ENCODE measurements at regions not wholly inside any gene's neighbourhood (a gene's known extent, or its start where the extent isn't known, plus 50 kb on each side); places are given as distances from the start of the nearest gene placed in this dataset.

DNA sequence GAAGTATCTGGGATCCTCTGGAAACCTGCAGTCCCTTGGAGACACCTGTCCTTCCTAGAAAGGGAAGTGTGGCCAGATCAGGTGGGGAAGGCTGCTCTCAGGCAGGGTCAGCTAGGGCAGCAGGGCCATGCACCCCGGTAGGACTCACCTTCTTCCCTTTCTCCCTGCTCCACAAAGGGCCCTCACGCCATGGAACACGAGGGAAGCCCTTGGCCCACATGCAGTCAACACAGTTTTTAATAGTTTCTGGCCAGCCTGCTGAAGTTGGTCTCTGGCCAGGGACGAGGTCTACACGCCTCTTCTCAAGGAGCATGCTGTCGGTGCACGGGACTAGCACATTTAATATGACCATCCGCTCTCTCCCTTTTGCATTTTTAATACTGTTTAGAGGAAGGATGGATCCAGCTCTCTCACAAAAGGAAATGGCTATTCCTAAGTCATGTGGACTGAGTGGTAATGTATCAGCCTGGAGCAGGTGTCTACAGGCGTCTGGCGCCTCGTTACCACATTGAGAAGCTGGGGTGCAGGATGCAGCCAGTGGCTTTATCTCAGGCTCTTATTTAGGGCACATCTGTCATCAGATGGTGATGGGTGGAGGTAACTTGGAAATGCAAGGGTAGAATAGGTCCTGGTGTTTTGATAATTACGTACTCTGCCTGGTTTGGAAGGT, 153.9 kb downstream of the KLF13 start:
- no peaks in the 10 kb centered on the region for H3K36me3 ChIP-seq
- peaks cover 2% of the 10 kb centered on the region for H3K27me3 ChIP-seq (replicated peaks; ENCODE audit: insufficient read depth)
- no peak for TF ChIP-seq POLR2AphosphoS5 (IDR thresholded peaks at IDR 0.05)
- TF ChIP-seq, protein P1, sequence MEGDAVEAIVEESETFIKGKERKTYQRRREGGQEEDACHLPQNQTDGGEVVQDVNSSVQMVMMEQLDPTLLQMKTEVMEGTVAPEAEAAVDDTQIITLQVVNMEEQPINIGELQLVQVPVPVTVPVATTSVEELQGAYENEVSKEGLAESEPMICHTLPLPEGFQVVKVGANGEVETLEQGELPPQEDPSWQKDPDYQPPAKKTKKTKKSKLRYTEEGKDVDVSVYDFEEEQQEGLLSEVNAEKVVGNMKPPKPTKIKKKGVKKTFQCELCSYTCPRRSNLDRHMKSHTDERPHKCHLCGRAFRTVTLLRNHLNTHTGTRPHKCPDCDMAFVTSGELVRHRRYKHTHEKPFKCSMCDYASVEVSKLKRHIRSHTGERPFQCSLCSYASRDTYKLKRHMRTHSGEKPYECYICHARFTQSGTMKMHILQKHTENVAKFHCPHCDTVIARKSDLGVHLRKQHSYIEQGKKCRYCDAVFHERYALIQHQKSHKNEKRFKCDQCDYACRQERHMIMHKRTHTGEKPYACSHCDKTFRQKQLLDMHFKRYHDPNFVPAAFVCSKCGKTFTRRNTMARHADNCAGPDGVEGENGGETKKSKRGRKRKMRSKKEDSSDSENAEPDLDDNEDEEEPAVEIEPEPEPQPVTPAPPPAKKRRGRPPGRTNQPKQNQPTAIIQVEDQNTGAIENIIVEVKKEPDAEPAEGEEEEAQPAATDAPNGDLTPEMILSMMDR (IDR thresholded peaks at IDR 0.05): no peak
- TF ChIP-seq POLR2A (IDR thresholded peaks at IDR 0.05): no peak
- H3K9me3 ChIP-seq: no peaks in the 10 kb centered on the region
- intact Hi-C loops (cut with DNase I): loop anchor here (10.0 kb wide), 1 partner anchor 116 kb away; no protein-coding TSS in a partner anchor
- no peak for DNase-seq (ENCODE audit: low spot score)
- no peak overlapping the region for H3K4me3 ChIP-seq
- no peaks in the 10 kb centered on the region for H3K4me1 ChIP-seq (replicated peaks)
- WGBS: 53% methylated on average over 12 of the region's 12 CpGs
- H3K27ac ChIP-seq: no peak overlapping the region

DNA sequence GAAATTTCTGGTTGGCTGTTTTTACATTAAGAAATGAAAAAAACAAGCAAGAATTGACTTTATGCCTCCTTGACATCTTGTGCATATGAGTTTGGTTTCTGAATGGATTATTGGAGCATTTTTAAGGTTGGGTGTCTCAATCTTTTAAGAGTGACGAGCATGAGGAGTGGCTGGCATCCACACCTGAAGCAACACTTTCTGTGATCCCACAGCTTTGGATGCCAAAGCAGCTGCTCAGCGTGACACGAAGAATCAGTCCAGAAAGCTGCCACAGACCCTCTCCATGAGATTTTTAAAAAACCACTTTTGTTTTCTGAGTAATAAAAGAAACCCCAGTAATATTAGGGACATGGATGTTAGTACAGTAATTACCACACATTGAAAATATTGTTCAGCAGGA, 154.5 kb downstream of the KLF13 start:
- no peak for DNase-seq (ENCODE audit: low spot score)
- 86% methylated on average over 3 of the region's 3 CpGs for WGBS
- H3K4me3 ChIP-seq: no peak overlapping the region

DNA sequence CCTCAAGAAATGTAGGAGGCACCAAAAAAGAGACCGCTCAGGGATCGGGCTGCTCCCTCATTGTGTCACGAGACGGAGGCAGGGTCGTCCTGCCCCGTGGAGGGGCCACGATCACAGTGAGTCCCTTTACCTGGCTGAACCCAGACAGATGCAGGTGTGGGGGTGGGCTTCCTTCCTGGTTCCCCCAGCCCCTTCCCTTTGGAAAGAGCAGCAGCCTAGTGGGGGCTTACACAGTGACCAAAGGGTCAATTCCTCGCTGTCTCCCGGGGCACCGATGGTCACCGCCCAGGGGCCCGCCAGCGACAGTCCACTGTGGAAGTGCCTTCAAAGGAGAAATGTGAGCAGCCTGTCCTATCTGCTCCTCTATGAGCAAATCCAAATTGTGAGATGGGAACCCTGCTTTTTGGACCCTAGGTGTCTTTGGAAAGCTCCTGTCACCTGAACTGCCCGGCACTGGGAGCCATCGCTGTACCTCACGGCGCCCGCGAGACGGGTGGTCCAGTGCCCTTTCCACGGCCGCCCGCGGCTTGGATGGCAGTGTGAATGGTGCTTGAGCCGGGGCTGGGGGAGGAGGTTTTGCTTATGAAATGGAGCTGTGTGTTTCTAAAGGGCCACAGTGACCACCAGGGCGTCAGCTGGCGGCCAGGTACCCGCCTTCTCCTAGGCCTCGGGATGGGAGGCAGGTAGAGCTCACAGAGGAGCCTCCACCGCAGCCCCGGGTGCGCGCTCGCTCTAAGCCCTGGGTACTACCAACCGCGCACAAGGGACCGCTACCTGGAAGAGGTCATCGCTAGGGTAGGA, 155.7 kb downstream of the KLF13 start:
- H3K9me3 ChIP-seq: no peaks in the 10 kb centered on the region
- TF ChIP-seq POLR2A (IDR thresholded peaks at IDR 0.05): no peak
- TF ChIP-seq POLR2AphosphoS5 (IDR thresholded peaks at IDR 0.05): no peak
- no peak overlapping the region for H3K27ac ChIP-seq
- WGBS: 96% methylated on average over 38 of the region's 38 CpGs
- H3K4me1 ChIP-seq (replicated peaks): no peaks in the 10 kb centered on the region
- H3K27me3 ChIP-seq (replicated peaks; ENCODE audit: insufficient read depth): peaks cover 2% of the 10 kb centered on the region
- intact Hi-C loops (cut with DNase I): loop anchor here (10.0 kb wide), 1 partner anchor 118 kb away; no protein-coding TSS in a partner anchor
- no peak overlapping the region for H3K4me3 ChIP-seq
- no peak for DNase-seq (ENCODE audit: low spot score)
- H3K36me3 ChIP-seq: no peaks in the 10 kb centered on the region

More for the DNA sequence above, 154.5 kb downstream of the KLF13 start:
- Histone ChIP-seq H3K9me3 (no peaks in the 10 kb centered on the region), H3K27ac (no peak overlapping the region), H3K27me3 (replicated peaks; ENCODE audit: insufficient read depth) (peaks cover 2% of the 10 kb centered on the region), H3K4me1 (replicated peaks) (no peaks in the 10 kb centered on the region), H3K36me3 (no peaks in the 10 kb centered on the region)
- TF ChIP-seq, protein P1 (IDR thresholded peaks at IDR 0.05): no peak
- TF ChIP-seq POLR2AphosphoS5 (IDR thresholded peaks at IDR 0.05) (no peak), POLR2A (IDR thresholded peaks at IDR 0.05) (no peak)
- intact Hi-C loops (cut with DNase I): loop anchor here (10.0 kb wide), 1 partner anchor 116 kb away; no protein-coding TSS in a partner anchor

DNA sequence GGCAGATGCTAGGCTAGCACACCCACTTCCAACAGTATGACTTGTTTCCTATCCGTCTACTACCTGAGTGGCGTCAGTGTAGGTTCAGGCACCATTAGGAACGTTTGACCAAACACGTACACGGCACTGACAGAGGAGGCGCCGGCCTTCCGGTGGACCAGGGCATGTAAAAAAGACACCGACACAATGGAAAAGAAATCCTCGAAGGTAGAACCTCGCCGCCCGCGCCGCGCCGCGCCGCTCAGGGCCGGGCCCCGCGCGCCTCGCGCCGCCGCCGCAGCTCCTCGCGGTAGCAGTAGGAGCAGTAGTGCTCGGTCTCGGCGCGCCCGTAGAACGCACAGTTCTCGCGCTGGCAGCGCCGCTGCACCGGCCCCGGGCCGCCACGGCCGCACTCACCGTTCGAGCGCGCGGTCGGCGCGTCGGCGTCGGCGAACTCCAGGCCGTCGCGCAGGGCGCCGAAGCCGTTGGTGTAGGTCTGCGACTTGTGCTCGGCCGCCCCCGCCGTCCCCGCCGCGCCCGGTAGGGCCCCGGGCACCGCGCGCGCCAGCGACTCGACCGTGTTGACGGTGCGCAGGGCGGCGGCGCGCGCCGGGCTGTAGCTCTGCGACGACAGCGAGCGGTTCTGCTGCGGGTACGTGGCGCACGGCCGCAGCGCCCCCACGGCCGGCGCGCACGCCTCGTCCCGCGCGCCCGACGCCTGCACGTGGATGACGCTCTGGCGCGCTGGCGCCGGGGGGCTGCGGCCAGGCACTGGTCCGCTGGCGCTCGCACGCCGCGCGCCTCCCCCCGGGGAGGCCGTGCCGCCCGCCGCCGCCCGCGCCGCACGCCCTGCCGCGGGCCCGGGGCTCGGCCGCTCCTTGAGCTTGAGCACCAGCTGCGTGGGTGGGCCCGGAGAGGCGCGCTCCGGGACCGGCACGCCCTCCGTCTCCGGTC, 156.7 kb downstream of the KLF13 start:
- no peak for DNase-seq (ENCODE audit: low spot score)
- no peaks in the 10 kb centered on the region for H3K9me3 ChIP-seq
- H3K4me3 ChIP-seq: peak overlapping the region; percentile 9 to 26
- H3K27ac ChIP-seq: no peak overlapping the region
- H3K4me1 ChIP-seq (replicated peaks): no peaks in the 10 kb centered on the region
- 13% methylated on average over 45 of the region's 147 CpGs for WGBS
- intact Hi-C loops (cut with DNase I): loop anchor here (10.0 kb wide), 1 partner anchor 119 kb away; no protein-coding TSS in a partner anchor
- H3K27me3 ChIP-seq (replicated peaks; ENCODE audit: insufficient read depth): peaks cover 2% of the 10 kb centered on the region
- no peaks in the 10 kb centered on the region for H3K36me3 ChIP-seq
- TF ChIP-seq POLR2A (IDR thresholded peaks at IDR 0.05) (no peak), POLR2AphosphoS5 (IDR thresholded peaks at IDR 0.05) (no peak)
- TF ChIP-seq, protein P1 (IDR thresholded peaks at IDR 0.05): peak in 1 of 4 experiments; percentile 16

Data from prostate gland (tissue), 2 donors.